ENCODE measurements at regions not wholly inside any gene's neighbourhood (a gene's known extent, or its start where the extent isn't known, plus 50 kb on each side); places are given as distances from the start of the nearest gene placed in this dataset.
"Not testable (repeated sequence)": the region's sequence is repeated elsewhere in the genome, so short reads cannot be mapped to it uniquely, and the experiment has no call there.

DNA sequence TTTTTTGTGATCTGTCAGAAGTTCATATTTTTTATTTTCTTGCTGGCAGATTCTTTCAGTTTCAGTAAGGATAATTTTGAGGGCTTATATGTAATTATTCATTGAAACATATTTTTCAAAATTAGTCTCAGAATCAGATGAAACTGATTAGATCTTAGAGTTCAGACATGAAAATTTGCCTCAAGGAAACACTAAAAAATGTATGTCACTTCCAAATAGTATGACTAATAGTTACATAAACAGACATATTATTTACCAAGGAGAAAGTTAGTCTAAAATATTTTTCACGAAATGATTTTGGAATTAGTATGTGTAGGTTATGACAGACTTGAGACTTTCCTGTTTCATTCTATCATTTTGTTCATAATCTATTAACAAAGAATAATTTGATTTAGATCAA, 628.6 kb downstream of the CCDC85A start:
- no peak for DNase-seq

DNA sequence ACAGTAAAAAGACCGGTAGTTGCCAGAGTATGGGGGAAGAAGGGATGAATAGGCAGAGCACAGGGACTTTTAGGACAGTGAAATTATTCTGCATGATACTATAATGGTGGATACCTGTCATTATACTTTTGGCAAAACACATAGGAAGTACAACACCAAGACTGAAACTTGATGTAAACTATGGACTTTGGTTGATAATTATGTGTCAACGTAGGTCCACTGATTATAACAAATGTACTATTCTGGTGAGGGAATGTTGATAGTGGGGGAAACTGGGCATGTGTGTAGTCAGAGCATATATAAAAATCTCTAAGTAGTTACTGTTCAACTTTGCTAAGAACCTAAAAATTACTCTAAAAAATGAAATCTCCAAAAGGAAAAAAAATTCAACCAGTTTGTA, 629.7 kb downstream of the CCDC85A start:
- DNase-seq, result no peak

DNA sequence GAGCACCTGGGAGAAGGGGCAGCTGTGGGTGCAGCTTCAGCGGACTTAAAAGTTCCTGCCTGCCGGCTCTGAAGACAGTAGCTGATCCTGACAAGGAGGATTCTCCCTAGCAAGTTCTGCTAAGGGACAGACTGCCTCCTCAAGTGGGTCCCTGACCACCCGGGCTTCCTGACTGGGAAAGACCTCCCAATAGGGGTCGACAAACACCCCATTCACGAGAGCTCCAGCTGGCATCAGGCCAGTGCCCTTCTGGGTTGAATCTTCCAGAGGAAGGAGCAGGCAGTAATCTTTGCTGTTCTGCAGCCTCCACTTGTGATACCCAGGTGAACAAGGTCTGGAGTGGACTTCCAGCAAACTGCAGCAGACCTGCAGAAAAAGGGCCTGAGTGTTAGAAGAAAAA, 632.9 kb downstream of the CCDC85A start:
- no peak for DNase-seq

DNA sequence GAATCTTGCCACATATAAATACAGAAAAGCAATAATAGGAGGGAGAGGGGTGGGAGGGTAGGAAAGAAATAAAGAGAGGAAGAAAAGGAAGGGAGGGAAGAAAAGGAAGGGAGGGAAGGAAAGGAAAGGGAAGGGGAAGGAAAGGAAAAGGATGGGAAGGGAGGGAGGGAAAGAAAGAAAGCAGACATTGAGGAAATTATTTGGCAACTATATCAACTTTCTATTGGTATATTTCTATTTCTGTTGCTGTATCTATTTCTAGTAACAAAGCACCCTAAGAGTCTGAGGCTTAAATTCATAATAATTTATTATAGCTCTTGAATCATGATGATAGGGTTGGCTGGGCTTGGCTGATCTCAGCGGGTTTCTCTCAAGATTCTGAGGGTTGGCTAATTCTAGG, 648.0 kb downstream of the CCDC85A start:
- DNase-seq, result no peak

DNA sequence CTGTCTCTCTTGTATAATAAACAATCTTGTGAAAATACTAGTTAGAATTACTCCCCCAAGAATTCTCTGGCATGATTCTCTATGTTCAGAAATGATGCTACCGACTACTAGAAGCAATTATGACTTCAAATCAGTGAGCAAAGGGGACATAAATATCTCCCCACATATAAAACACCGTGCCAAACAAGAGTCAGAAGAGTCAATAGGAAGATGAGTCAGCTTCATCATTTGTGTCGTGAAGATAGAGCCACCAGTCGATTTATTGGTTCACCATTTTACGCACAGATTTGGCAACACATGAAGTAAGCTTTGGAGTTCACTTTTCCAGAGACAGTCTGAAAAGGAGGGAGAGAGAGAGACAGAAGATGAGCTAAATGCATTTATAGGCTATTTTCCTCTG, 650.9 kb downstream of the CCDC85A start:
- no peak for DNase-seq

DNA sequence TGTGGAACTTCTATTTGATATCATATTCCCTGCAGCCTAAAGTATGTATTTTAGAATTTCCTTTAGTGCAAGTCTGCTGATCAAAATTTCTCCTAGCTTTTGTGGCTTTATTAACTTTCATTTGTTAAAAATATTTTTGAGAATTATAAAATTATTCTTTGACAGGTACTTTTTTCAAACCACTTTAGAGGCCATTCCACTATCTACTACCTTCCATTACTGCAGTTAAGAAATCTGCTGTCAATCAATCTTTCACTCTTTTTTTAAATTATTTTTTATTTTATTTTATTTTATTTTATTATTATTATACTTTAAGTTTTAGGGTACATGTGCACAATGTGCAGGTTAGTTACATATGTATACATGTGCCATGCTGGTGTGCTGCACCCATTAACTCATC, 656.2 kb downstream of the CCDC85A start:
- DNase-seq, result not testable (repeated sequence)

DNA sequence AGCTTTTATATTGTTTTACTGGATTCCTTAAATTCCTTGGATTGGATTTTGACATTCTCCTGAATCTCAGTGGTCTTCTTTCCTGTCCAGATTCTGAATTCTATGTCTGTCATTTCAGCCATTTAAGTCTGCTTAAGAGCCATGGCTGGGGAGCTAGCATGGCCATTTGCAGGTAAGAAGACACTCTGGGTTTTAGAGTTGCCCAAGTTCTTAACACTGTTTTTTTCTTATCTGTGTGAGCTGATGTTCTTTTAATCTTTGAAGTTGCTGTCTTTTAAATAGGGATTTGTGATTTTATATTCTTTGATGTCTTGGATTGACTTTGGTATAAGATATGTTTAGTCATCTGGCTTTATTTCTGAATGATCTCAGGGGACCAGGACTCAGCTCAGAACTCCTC, 677.2 kb downstream of the CCDC85A start:
- DNase-seq, result no peak

DNA sequence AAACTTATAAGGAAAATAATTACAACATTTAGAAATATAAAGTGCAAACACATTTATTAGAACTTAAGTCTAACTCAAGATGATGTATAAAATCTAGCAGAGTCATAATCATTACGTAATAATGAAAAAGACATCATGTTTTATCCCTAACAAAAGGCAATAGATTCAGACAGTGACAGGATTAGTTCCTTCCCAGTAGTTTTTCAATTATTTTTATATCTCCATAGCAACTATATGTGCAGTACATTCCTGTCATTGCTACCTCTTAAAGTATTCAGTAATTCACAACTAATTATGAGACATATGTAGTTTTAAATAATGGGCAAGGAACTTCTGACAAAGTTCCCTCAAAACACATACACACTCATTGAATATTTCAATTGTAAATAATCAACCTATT, 687.9 kb downstream of the CCDC85A start:
- no peak for DNase-seq

DNA sequence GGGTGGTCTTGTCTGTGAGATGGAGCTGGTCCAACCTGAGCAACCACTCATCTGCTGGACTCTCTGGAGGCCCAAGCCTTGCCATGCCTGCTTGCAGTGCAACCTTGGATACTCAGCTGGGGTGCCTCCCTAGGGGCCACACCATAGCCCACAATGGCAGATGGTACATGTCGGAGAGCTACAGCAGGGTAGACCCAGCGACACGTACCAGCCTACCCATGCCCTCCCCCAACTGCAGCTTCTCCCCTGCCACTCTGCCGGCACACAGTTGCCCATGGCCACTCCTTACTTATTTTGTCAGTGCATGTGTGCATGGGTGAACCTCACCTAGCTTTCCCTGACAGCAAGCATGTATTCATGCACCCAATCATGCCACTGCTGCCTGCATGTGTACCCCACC, 690.9 kb downstream of the CCDC85A start:
- no peak for DNase-seq

DNA sequence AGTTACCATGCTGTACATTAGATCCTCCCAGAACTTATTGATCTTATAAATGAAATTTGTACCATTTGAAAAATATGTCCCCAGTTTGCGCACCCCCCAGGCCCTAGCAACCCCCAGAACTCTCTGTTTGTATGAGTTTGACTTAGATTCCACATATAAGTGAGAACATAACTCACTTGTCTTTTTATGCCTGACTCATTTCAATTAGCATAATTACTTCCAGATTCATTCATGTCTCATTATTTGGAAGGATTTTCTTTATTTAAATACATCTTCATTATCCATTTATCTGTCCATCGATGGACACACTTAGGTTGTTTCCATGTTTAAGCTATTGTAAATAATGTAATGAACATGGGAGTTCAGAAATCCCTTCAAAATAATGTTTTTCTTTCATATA, 705.9 kb downstream of the CCDC85A start:
- no peak for DNase-seq

DNA sequence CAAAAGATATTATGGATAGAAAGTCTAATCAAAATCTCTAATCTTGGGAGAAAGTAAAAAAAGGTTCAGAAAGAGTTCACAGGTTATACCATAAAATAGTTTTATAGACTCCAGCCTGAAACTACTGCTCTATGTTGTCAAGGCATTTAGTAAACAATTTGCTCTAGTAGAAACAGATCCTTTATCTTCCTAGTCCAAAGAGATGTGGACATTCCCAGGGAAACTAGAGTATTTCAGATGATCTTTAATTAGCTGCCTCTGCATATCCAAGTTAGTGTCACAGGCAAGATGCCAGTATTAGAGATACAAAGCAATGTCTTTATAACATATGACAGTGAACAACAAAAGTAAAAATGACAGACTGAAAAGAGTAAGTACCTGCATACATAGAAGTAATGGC, 708.6 kb downstream of the CCDC85A start:
- DNase-seq, result no peak

DNA sequence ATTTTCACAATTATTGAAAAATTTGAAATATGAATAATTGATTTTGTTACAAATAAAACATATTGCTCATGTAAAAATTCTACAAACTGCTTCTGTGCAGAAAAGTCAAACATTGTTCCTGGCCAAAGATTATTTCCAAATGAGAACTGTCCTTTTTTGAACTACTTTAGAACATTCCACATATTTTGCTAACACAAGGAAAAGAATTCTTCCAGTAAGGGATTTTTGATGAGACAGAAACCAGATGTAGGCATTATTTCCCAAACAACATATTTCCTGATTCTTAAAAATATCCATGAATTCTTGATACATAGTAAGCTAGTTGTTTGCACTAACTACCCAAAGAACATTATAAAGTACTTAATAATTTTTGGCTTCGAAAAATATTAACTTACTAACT, 715.2 kb downstream of the CCDC85A start:
- no peak for DNase-seq

DNA sequence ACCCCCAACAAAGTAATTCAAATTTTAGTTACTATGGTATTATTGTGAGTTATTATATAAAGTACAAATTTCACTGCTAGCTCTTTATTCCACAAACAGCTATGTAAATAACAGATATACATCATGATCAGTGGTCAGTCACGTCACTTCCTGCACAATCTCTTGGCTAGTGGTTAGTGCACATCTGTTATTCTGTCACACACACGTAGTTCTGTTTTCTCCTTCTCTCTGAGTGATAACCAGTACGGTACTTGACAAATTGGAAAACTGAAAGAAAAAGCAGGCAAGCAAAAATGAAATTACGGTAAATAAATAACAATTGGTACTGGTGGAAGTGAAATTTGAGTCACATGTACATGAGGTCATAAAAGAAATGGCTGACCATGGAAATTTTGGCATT, 728.7 kb downstream of the CCDC85A start:
- no peak for DNase-seq

DNA sequence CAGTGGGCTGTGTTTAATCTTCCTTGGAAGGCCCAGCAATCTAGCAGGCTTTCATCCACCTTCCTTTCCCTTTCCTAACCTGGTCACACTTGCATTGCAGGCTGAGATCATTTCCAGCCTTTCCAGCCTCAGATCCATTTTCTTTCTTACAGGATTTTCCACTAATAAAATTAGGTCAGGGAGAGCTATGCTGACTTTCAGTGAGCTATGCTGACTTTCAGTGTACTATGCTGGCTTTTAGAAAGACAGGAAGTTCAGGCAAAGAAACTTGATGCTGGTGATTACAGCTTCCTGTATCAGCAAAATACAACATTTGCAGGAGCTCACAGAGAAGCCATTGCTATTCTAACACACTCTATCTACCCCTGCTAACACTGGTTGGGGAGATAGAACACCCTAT, 735.0 kb downstream of the CCDC85A start:
- no peak for DNase-seq

DNA sequence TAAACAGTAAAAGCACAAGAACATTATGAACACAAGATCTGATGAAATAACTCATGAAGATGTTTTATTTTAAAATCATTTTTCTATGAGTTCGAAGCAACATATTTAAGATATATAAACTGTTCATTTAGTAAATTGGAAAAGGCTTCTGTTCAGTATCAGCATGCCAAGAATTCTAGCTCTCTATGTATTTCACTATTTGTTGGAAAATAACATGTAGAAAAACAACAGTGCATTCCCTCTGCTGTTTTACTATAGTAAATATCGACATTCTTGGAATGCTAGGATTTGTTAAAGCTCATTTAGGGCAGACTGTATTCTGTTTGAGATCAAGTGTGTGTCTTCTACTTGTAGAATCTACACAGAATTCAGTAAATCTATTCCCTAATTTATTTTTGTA, 750.2 kb downstream of the CCDC85A start:
- no peak for DNase-seq

DNA sequence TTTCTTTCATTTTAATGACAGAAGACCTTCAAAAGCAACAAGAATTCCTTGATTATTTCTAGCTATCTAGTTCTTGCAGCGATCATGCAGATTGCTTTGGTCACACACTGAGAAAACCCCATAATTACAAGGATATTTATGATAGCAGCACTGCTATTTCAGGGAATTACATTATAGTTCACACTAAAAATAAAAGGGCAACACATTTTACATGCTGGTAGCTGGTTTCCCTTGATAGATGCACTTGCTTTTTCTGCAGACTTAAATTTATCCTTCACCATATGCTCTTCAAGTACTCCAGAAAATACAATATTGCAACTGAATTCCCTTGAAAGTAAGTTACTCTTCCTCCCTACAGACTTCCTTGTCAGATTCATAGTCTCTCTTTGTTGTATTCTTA, 751.1 kb downstream of the CCDC85A start:
- no peak for DNase-seq

DNA sequence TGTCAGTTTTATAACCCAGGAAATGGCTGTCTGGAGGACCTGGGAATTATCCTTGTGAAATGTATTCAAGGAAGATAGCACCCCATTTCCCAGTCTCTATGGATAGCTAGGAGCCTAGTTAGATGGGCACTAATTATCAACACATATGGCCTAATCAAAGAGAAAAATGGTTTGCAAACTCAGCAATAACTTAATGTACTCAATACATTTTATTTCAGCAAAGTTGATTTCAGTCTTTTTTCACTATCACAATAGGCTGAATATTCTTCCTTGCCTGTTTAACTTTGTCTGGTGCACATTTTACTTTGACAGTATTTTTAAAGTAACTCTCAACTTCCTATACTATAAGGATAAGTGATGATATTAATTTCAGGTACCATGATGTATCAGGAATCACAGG, 756.3 kb downstream of the CCDC85A start:
- DNase-seq, result no peak

DNA sequence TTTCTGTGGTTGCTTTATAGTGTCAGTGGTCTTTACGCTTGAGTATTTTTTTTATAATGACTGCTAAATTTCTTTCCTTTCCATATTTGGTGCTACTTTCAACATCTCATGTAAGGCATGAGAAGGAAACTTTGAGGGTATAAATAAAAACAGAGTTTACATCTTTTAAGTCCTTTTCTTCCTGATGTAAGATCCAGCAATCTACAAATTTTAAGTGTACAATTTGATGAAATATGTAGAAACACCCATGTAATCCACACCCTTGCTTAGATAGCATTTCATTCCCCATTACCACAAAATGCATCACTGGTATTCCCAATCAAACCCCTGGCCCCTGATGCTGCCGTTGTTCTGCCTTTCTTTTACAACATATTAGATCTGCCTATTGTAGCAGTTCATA, 769.1 kb downstream of the CCDC85A start:
- no peak for DNase-seq

DNA sequence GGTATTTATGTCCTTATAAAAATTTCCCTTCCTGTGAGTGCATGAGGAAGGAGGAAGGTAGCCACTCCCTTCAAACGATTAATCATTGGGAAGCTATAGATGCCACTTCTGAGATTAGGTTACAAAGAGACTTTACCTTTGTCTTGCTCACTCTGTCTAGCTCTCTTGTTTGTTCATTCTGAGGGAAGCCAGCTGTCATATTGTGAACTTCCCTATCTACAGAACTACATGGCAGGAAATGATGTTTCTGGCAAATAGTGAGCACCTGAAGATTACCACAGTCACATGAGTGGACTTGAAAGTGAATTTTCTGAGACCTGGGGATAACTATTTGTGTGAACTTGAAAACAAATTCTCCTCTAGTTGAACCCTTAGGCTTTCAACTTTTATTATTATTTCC, 776.8 kb downstream of the CCDC85A start:
- DNase-seq, result no peak

DNA sequence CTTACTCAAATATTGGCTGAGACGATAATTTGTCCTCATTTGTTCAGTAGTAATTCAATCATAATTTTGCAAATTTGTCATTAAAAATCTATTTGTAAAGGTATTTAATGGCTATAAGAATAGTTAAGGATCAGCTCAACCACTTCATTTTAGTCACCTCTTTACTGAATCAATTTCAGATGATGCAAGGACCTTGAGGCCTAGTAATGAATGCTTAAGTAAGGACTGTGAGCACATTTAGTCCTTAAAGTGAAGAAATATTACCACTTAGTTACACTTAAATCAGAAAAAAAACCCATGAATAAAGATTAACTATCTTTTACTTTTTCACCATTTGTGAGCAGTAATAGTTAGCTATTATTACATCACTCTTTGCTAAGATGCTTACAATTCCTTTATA, 778.9 kb downstream of the CCDC85A start:
- no peak for DNase-seq

DNA sequence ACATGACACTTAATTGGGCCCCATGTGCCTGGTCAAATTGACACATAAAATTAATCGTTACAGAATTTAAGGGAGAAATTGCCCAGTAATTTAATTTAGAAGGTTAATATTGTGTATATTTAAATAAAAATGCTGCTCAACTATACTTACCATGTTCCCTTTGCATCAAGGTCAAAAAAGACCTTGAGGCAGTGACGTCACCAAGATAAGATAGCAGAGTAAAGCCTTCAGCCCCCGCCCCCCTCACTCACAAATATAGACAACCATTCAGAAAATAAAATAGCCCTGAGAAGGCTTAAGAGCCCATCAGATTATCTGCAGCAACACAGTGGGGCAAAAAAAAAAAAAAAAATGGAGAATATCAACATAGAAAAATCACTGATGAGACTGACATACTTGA, 785.7 kb downstream of the CCDC85A start:
- DNase-seq, result no peak

DNA sequence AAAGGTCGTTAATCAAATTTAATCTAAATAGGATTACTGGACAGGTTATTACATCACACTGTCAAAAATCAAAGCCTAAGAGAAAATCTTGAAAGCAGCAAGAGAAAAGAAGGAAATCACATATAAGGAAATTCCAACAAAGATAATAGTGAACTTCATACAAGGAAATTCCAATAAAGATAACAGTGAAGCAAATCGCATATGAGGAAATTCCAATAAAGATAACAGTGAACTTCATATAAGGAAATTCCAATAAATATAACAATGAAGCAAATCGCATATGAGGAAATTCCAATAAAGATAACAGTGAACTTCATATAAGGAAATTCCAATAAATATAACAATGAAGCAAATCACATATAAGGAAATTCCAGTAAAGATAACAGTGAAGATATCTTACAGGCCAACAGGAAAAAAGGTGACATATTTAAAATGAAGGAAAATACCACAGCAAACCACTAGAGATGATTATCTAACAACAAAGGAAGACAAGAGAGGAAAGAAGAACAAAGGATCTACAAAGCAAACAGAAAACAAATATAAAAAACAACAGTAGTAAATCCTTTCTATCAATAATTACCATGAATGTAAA, 787.7 kb downstream of the CCDC85A start:
- DNase-seq, result no peak

DNA sequence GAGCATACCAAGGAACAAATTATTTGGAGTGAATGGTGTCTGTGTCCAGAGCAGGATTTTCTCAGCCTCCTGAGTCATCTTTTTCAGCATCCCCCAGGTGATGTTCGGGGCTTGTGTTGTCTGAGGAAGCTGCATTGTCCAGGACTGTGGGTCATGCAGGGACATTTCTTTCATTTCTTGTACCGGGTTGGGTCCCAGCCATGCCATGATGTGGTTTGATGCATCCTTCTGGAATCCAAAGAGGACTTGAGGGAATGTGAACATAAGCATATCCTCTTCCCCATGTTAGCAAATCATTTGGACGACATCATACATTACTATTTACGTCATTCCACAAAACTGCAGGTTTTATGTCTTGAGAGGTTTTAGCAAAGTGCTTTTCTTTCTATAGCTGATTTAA, 797.8 kb downstream of the CCDC85A start:
- no peak for DNase-seq

DNA sequence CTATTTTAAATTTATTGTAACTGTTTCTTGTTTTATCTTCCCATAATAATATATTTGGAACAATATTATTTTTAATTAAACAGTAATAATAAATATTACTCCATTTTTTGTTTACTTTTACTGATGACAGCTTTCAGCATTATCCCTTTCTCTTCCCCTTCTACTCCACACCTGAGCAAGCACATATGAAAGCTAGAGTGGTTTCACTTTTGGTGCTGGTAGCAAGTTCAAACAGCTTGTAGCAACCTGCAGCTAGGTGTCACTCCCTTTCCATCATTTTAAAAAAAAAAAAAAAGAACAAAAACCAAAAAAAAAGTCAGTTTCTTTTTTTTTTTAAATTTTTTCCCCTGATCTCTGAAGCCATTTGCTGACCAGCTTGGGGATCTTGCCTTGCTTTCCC, 801.8 kb downstream of the CCDC85A start:
- no peak for DNase-seq

DNA sequence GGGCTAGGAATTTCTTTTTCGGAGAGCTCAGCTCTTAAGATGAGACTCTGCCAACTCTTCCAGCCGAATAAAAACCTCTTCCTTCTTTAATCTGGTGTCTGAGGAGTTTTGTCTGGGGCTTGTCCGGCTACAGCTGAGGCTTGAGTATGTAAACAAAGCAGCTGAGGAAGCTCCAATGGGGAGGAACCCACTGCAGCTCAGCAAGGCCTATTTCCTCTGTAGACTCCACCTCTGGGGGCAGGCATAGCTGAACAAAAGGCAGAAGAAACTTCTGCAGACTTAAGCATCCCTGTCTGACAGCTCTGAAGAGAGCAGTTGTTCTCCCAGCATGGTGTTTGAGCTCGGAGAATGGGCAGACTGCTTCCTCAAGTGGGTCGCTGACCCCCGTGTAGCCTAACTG, 838.7 kb downstream of the CCDC85A start:
- no peak for DNase-seq
